ENCODE measurements at regions not wholly inside any gene's neighbourhood (a gene's known extent, or its start where the extent isn't known, plus 50 kb on each side); places are given as distances from the start of the nearest gene placed in this dataset.
"Not testable (repeated sequence)": the region's sequence is repeated elsewhere in the genome, so short reads cannot be mapped to it uniquely, and the experiment has no call there.

DNA sequence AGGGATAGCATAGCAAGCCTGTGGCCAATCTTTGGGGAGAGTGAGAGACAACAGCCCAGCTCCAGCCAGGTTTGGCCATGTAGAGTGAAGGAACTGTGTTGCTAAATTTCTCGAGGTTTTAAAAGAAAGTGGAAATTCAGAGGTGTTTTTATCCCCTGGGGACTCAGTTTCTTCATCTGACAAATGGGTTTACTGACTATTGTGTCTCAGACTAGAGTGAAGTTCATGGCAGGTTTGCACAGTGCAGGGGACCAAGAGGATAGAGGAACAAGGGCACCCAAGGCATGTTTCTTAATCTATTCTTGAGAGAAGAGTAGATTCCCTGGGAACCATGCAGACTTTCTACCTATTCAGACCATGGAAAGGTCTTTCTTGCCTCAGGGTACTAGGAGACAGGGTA, 555.8 kb upstream of the C16orf82 start:
- no peak for DNase-seq

DNA sequence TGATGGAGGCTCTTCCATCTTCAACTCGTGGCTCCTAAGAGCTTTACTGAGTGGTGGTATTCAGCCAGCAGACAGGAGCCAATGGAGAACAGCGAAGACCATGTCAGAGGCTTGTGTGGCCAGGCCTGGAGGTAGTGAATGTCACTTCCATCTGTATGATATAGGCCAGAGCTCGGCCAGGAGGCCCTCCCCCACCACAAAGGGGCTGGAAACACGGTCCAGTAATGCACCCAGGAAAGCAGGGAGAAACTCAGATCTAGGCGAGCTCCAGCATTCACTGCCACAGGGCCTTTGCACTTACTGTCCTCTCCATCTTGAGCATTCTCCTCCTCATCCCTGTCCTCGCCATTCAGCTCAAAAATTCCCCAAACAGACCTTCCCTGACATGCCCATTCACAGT, 555.3 kb upstream of the C16orf82 start:
- DNase-seq = no peak

DNA sequence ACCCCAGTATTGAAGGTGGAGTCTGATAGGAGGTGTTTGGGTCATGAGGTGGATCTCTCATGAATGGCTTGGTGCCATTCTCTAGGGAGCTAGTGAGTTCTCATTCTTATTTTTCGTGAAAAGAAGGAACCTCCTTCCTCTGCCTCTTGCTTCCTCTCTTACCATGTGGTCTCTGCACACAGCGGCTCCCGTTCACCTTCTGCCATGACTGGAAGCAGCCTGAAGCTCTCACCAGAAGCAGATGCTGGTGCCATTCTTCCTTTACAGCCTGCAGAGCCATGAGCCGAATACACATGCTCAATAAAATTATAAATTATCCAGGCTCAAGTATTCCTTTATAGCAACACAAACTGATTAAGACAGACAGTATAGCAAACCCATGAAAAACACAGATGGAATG, 545.1 kb upstream of the C16orf82 start:
- DNase-seq = no peak

DNA sequence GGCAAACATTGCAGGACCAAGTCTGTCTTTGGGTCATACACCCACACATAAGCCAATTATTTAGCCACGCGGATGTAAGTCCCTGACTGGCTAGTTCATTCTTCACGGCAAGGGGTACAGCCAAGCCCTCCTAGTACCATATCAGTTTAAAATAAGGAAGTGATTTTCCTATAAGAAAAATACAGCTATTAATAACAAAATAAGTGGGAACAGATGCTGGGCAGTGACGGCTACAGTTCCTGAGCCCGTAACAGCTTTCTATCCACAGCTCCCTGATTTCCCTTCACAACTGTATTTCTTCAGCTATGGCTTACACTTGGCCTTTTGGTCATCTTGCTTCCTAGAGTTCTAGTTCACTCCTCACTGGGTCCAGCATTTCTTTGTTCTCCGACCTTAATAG, 542.4 kb upstream of the C16orf82 start:
- DNase-seq = no peak

DNA sequence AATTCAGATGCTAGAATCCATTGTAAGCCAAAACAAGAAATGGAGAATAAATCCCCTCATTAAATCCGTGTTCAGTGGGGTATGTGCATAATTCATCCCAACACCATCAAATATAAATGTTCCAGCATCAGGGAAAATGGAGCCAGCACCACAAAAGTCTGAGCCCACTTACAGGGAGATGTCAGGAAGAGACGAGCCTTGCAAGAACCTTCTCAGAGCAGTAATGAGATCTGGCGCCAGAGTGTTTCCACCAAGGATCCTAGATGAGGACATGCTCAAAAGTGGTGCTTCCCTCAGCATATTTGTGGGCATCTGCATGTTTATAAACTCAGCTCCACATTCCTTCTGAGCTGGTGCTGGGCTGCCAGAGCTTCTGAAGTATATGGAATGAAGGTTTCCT, 541.9 kb upstream of the C16orf82 start:
- DNase-seq = no peak

DNA sequence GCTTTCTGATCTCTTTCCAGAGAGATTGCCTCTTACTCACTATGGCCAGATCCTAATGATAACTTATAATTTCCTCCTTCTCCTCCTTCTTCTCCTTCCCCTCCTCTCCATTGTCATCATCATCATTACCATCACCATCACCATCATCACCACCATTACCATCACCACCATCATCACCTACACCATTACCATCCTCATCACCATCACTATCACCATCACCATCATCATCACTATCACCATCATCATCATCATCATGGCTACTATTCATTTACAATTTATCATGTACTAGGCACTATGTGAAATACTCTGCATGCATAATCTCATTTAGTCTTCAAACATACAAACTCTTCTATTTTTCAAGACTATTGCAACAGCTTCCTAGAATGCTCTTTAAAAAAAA, 540.9 kb upstream of the C16orf82 start:
- no peak for DNase-seq

DNA sequence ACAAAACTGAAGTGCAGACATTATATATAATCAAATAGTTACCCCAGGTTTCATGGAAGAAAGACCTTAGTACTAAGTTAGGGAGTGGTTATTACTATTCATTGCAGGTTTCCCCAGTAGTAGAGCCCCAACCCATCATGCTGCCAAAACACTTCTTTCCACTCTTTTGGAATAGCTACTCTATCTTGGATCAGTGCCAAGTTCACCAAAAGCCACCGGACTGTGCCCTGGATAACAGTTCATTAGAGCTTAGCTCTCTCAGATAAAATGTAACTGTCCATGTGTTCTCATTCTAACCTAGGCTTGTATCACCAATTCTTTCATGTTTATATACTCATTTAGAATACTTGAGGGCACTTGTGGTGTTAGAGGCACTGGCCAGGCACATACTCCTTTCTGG, 540.1 kb upstream of the C16orf82 start:
- no peak for DNase-seq

DNA sequence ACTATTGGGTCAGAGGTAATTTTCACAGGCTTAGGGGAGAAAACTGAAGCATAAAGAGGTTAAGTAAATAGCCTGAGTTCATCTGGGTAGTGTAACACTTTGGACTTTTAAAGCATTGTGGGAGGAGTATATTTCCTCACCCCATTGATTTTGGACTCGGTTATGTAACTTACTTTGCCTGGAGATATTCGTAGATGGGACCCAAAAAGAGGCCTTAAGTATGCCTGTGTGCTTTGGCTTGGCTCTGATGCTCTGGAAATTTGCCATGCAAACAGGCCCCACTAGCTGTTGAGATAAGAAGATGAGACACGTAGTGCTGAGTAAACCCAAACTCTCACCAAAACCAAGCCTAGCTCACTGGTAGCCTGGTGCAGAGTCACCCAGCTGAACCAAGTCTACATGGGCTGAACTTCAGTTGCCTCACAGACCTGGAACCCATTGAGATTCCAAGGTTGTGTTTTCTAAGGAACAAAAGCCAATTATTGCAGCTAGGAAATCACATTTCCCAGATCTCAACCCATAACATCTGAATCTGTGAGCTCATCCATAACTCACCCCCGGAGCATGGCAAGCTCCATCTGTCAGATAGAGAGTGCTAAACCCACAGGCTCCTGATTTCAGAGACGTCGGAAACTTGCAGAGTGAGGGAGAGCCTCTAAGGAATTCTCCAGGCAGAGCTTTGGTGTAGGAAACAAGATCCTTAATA, 536.0 kb upstream of the C16orf82 start:
- DNase-seq = no peak

DNA sequence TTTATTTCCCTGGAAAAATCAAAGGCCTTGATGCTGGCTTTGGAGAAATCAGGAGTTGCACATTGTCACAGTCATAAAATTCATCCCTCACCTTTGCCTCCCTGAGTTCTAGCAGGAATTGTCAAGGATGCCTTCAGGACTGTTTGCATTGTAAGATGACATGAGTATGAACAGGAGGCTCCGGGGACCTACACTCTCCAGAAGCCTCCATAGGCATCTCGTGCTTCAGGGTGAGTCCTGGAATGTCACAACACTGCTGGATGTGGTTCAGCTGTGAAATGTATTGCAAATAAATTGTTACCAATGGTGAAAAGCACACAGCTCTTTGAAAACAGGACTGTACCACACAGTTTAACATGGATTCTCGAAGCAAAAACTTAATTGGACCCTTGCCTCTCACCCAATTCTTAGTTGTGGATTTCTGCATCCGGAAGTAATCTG, 535.4 kb upstream of the C16orf82 start:
- DNase-seq = no peak

DNA sequence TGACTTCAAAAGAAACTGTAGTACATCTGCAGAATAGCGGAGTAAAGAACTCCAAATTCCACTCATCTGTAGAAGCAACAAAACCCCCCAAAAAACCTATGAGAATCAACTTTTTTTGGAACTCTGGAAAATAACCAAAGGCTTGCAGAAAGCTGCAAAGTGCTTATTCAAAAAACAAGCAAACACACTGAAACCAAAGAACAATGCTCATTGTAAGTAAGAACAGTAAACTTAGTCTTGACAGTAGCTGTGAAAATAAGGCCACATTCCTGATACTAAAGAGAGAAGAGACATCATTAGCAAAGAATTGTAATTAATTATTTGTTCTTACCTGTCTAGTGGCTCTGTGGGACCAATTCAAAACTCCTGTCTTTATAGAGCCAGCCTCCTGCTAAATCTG, 534.3 kb upstream of the C16orf82 start:
- no peak for DNase-seq

DNA sequence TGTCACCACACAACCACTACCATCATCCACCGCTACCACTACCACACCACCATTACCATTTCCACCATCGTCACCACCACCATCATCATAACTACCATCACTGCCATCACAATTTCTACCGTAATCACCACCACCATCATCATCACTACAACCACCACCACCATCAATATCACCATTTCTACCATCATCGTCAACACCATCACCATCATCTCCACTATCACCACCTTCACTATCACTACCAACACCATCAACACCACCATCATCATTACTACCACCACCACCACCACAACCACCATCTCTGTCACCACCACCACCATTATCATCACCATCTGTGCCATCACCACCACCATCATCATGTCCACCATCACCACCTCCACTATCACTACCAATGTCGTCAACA, 524.5 kb upstream of the C16orf82 start:
- DNase-seq = no peak

DNA sequence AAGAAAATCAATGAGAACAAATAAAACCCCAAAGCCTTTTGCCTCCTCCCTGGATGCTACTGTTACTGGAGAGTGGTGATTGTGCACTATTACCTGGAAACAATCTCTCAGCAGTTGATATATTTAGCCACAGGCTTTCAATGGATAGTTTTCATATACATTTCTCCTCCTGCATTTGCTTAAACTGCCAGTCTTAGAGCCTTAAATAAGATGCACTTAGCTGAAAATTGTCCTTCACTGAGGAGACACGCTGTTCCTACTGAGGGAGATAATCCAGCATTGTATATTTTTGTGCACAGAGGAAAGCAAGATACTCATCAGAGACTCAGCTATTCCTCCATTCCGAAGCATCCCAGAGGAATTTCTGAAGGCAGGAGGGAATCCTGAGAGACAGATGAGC, 520.2 kb upstream of the C16orf82 start:
- DNase-seq = no peak

DNA sequence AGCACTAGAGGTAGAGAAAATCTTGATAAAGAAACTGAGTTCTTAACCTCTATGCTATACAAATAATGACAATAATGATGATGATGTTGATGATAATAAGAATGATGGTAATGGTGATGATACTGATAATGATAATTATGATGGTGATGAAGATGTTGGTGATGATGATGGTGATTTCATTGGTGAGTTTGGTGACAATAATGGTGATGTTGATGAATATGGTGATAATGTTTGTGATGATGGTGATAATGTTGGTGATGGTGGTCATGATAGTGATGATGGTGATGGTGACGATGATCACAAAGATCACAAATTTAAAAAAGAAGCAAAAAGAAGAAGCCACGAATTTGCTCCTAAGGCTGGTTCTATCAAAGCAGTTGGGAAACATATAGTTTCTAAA, 519.0 kb upstream of the C16orf82 start:
- no peak for DNase-seq

DNA sequence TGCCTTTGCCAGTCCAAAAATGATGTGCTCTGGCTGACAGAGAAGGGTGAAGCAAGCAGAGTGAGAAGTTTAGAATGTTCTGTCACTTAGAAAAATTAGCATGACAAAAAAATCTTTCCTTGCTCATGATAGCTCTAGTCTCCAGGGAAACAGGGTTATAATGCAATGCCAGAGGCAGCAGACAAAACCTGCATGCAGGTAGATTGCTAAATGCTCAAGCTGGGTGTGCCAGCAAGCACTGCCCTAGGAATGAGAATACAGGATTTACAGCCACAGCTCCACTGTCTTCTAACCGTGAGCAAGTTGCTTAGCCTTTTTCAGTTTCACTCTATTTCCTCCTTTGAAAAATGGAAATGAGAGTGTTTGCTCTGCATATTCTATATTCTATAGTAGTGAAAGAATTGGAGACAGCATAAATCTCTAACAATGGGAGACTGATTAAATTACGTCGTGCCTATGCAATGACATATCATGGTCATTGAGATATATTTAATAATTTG, 516.6 kb upstream of the C16orf82 start:
- DNase-seq = no peak

DNA sequence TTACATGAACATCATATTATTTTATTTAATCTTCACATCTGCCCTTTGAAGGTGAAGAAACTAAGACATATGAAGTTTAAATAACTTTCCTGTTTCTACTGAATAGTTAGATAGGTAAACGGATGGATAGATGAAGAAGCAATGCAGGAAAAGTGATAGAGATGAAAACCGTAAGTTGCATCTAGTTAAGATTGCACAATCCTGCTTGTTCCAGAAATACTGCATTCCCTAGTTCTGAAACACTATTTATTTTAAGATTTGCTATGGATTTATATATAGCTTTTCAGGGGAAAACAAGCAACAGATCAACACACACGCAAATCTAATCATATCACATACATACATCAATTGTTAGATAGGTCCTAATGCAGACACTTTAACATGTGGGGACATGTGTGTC, 512.7 kb upstream of the C16orf82 start:
- no peak for DNase-seq

DNA sequence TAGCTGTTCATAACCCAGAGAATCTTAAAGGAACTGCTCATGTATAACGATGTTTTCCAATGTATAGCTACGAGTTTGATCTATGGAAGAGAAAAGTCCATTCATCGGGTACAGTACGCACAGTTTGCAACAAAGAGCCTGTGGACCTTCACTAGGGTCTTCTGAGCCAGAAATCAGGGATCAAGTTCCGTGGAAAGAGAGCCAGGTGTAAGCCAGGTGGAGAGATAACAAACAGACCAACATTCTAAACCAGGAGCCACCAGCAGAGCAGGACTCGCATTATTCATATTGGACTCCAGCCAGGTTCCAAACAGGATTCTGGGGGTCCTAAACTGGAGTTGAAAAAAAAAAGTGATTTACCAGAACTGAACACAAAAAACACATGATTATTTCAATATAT, 505.4 kb upstream of the C16orf82 start:
- DNase-seq = no peak

DNA sequence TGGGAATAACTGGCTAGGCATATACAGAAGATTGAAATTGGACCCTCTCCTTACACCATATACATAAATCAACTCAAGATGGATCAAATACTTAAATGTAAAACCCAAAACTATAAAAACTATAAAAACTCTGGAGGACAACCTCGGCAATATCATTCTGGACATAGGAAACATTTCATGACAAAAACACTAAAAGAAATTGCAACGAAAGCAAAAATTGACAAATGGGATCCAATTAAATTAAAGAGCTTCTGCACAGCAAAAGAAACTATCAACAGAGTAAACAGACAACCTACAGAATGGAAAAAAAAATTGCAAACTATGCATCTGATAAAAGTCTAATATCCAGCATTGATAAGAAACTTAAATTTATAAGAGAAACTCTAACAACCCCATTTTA, 503.7 kb upstream of the C16orf82 start:
- DNase-seq = no peak

DNA sequence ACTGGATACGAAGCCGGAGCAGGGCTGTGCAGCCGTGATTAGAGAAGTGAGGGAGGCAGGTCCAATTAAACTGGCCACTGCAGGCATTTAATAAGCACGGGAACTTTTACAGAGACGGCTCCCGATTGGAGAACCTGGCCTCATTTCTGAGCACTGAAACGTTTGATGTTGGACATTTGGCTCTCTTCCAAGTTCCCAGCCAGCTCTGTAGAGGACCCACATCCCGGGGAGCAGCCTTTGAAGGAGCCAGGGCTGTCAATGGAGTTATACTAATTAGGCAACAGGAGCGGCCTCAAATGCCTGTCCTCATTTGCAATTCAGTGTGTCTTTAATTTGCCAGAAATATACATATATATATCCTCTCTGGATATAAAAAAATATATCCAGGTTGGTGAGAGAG, 499.4 kb upstream of the C16orf82 start:
- DNase-seq = no peak

DNA sequence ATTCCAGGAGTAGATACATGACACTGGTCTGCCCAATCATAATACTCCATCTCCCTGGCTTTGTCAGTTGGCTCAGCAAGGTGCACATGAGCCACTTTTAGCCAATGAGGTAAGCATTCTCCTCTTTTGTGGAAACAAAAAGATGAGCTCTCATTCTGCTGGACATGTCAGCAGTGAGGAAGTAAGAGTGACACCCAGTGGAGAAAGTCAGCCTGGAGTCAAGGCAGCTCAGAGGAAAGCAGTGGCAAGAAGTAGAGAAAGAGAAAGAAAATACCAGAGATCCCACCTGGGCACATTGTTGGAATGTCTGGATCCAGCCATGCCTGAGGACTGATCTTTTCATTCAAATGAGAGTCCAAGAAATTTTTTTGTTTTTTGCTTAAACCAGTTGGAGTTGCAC, 496.9 kb upstream of the C16orf82 start:
- DNase-seq = peak in 3 of 4 experiments; percentile 5 to 7 (median 6)

DNA sequence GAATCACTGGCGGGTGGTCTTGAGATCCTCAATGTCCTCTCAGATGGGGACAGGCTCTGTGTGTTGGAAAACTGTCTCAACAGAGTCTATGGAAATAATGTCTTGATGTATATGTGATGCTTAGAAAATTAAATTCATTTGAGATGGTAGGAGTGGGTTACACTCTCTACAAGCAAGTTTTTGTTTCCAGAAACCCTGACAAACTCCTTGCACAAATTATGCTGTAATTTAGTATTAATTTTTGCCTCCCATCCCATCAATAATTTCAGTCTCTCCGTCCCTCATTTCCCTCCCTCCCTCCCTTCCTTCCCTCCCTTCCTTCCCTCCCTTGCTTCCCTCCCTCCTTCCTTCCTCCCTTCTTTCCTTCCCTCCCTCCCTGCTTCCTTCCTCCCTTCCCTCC, 488.0 kb upstream of the C16orf82 start:
- DNase-seq = no peak

DNA sequence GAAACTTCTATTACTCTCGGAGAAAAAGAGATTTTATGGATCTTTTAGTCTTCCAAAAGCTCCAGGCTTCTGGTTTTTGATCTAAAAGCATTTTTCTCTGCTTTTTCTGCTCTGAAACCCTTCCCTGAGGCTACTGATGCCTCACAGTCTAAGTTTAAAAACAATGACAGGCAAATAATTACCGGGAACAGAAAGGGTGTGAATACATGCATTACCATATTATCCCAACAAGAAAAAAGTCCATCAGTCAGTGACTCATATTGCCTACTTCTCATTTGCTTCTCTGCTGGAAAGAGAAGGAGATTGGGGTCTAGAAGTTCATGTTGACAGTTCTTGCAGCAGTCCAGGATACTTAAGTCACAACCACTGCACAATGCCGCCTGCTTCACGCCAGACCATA, 482.9 kb upstream of the C16orf82 start:
- DNase-seq = no peak

DNA sequence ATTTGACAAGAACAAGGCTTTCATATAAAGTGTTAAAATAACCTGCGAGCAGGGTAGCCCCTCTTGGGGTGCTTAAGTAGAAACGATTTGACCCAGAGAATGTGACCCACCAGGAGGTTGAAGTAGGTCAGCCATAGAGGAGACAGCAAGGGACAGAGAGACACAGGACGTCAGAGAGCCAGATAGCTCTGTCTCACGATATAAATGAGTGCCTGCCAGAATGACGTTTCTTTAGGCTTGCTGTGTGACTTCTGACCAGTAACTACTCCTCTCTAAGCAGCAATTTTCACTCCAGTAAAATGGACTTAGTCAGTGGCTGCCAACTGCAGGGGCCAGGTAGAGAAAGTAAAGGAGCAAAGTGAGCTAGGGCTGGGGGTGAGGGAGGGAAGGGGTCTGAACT, 473.0 kb upstream of the C16orf82 start:
- DNase-seq = no peak

DNA sequence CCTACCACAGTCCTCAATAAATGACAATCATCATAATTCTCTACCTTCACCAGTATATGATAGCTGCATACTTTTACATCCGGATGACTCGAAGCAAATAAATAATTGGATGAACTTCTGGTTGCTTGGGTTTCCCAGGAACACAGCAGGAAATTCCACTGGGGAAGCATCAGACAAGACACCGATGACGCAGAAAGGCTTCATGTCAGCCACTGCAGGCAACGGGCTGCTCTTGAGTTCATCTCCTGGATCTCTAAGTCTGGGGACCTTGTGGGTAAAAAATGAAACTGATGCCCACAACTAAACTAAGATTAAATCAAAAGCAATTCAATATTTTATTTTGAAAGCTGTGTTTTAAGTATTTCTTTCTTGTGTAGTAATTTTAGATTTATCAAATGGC, 472.1 kb upstream of the C16orf82 start:
- no peak for DNase-seq

DNA sequence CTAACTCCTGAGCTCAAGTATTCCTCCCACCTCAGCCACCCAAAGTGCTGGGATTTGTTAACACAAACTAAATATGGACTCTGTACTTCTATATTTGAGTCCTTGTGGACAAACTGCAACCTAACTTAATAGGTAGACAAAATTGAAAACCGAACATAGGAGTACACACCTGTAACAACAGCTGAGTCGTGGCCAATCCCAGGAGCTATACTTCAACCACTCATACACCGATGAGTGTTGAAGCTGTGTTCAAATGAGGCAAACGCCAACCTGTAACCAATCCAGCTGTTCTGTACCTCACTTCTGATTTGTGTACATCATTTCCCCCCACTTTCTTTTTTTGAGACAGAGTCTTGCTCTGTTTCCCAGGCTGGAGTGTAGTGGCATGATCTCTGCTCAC, 471.5 kb upstream of the C16orf82 start:
- DNase-seq = no peak

DNA sequence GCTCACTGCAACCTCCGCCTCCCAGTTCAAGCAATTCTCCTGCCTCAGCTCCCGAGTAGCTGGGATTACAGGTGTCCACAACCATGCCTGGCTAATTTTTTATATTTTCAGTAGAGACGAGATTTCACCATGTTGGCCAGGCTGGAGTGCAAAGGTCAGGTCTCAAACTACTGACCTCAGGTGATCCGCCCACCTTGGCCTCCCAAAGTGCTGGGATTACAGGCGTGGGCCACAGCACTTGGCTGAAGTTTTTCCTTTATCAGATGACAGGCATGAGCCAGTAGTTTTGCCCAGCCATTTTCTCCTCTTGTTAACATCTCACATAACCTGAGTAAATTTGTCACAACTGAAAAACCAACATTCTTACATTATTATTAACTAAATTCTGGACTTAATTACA, 470.7 kb upstream of the C16orf82 start:
- not testable (repeated sequence) for DNase-seq

Data from suppressor macrophage (primary cell).